ENCODE measurements at regions not wholly inside any gene's neighbourhood (a gene's known extent, or its start where the extent isn't known, plus 50 kb on each side); places are given as distances from the start of the nearest gene placed in this dataset.

GRCh38 chr20:55714082-55714481 lies 291.2 kb downstream of the CBLN4 start:
- no peak for TF ChIP-seq CTCF (IDR thresholded peaks at IDR 0.05; ENCODE audit: insufficient read depth, low read length, severe bottlenecking)
- no peaks in the 10 kb centered on the region for H3K27me3 ChIP-seq (ENCODE audit: control insufficient read depth, insufficient read depth, low read length)
- DNase-seq (ENCODE audit: low read depth) (no peak), FAIRE-seq (no peak)
- no peaks in the 10 kb centered on the region for H3K36me3 ChIP-seq (ENCODE audit: control insufficient read depth, insufficient read depth, low read length)
- H3K4me3 ChIP-seq (ENCODE audit: low read depth, low read length) = no peak overlapping the region

- DNase-seq (ENCODE audit: low read depth) (no peak), FAIRE-seq (no peak)
- H3K36me3 ChIP-seq (ENCODE audit: control insufficient read depth, insufficient read depth, low read length) = no peaks in the 10 kb centered on the region
- H3K27me3 ChIP-seq (ENCODE audit: control insufficient read depth, insufficient read depth, low read length) = no peaks in the 10 kb centered on the region
- TF ChIP-seq CTCF (IDR thresholded peaks at IDR 0.05; ENCODE audit: insufficient read depth, low read length, severe bottlenecking) = no peak
- H3K4me3 ChIP-seq (ENCODE audit: low read depth, low read length) = no peak overlapping the region
Measured at GRCh38 chr20:55704458-55704857, 300.9 kb downstream of the CBLN4 start.

GRCh38 chr20:55701467-55701866 lies 303.9 kb downstream of the CBLN4 start:
- no peak for DNase-seq (ENCODE audit: low read depth)
- H3K36me3 ChIP-seq (ENCODE audit: control insufficient read depth, insufficient read depth, low read length) = no peaks in the 10 kb centered on the region
- no peak for TF ChIP-seq CTCF (IDR thresholded peaks at IDR 0.05; ENCODE audit: insufficient read depth, low read length, severe bottlenecking)
- no peaks in the 10 kb centered on the region for H3K27me3 ChIP-seq (ENCODE audit: control insufficient read depth, insufficient read depth, low read length)
- no peak overlapping the region for H3K4me3 ChIP-seq (ENCODE audit: low read depth, low read length)
- no peak for FAIRE-seq

GRCh38 chr20:55696520-55696919 lies 308.8 kb downstream of the CBLN4 start:
- H3K36me3 ChIP-seq (ENCODE audit: control insufficient read depth, insufficient read depth, low read length) = no peaks in the 10 kb centered on the region
- DNase-seq (ENCODE audit: low read depth) (no peak), FAIRE-seq (no peak)
- no peak overlapping the region for H3K4me3 ChIP-seq (ENCODE audit: low read depth, low read length)
- TF ChIP-seq CTCF (IDR thresholded peaks at IDR 0.05; ENCODE audit: insufficient read depth, low read length, severe bottlenecking) = no peak
- no peaks in the 10 kb centered on the region for H3K27me3 ChIP-seq (ENCODE audit: control insufficient read depth, insufficient read depth, low read length)

GRCh38 chr20:55693641-55694040 lies 311.7 kb downstream of the CBLN4 start:
- FAIRE-seq = no peak
- Histone ChIP-seq H3K36me3 (ENCODE audit: control insufficient read depth, insufficient read depth, low read length) (no peaks in the 10 kb centered on the region), H3K27me3 (ENCODE audit: control insufficient read depth, insufficient read depth, low read length) (no peaks in the 10 kb centered on the region), H3K4me3 (ENCODE audit: low read depth, low read length) (no peak overlapping the region)
- DNase-seq (ENCODE audit: low read depth) = no peak
- TF ChIP-seq CTCF (IDR thresholded peaks at IDR 0.05; ENCODE audit: insufficient read depth, low read length, severe bottlenecking) = no peak

- no peaks in the 10 kb centered on the region for H3K36me3 ChIP-seq (ENCODE audit: control insufficient read depth, insufficient read depth, low read length)
- no peaks in the 10 kb centered on the region for H3K27me3 ChIP-seq (ENCODE audit: control insufficient read depth, insufficient read depth, low read length)
- FAIRE-seq = no peak
- DNase-seq (ENCODE audit: low read depth) = no peak
- TF ChIP-seq CTCF (IDR thresholded peaks at IDR 0.05; ENCODE audit: insufficient read depth, low read length, severe bottlenecking) = no peak
- no peak overlapping the region for H3K4me3 ChIP-seq (ENCODE audit: low read depth, low read length)
Measured at GRCh38 chr20:55685841-55686240, 319.5 kb downstream of the CBLN4 start.

Measured in bronchial epithelial cell (primary cell).